Upper lobe of right lung (tissue), 1 donor: ENCODE measurements at regions not wholly inside any gene's neighbourhood (a gene's known extent, or its start where the extent isn't known, plus 50 kb on each side); places are given as distances from the start of the nearest gene placed in this dataset.

Experiments
- ATAC-seq: fragments of 200-7000 bp; cut with Tn5 transposase; one replicate; pipeline ENCODE4 v1.9.1; 2020; ENCODE audit warnings: mild to moderate bottlenecking, moderate library complexity
- DNase-seq: peaks from one replicate; pipeline ENCODE4 v3.0.0-alpha.2; 2020
- H3K27ac ChIP-seq: fragments of 200-600 bp; one replicate; pipeline ENCODE4 v1.8.0; 2022
- H3K27me3 ChIP-seq: fragments of 200-600 bp; one replicate; pipeline ENCODE4 v1.8.0; 2022; ENCODE audit warnings: mild to moderate bottlenecking
- H3K36me3 ChIP-seq: fragments of 200-600 bp; one replicate; pipeline ENCODE4 v1.8.0; 2022
- H3K4me1 ChIP-seq: fragments of 200-600 bp; one replicate; pipeline ENCODE4 v1.8.0; 2022
- H3K4me3 ChIP-seq: fragments of 200-600 bp; one replicate; pipeline ENCODE4 v1.8.0; 2022; ENCODE audit warnings: mild to moderate bottlenecking
- H3K9me3 ChIP-seq: fragments of 200-600 bp; one replicate; pipeline ENCODE4 v1.8.0; 2022
- CTCF ChIP-seq: fragments of 200-600 bp; IDR thresholded peaks from one replicate; pipeline ENCODE4 v1.8.0; 2022; ENCODE audit warnings: antibody characterized with exemption
- intact Hi-C: fragments of 100-400 bp; cut with DNase I; formaldehyde crosslinking; loops from one replicate; pipeline ENCODE4 v1.11.0; 2022
- donor health status: DM: no; HTN: yes; CAD: no; lungs with severe emphysema.

DNA sequence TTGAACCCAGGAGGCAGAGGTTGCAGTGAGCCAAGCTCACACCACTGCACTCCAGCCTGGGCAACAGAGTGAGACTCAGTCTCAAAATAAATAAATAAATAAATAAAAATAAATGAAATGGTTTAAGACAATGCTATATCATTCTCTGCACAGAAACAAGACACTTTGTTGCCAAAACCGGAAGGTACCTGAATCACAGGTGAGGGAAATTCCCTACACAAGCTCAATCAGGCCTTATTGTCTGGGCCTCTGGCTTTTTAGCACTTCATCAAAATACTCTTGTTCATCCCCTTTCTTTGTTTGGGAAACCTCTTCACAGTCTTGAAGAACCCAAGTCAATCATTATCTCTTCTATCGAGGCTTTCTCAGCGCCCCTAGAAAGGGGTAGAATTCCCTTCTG, 166.1 kb upstream of the NPSR1 start:
- ATAC-seq (no peak), DNase-seq (no peak)
- TF ChIP-seq CTCF = no peak
- H3K36me3 ChIP-seq = no peaks in the 10 kb centered on the region
- intact Hi-C loops = no loop called here
- no peak overlapping the region for H3K27ac ChIP-seq
- H3K9me3 ChIP-seq = no peaks in the 10 kb centered on the region
- no peaks in the 10 kb centered on the region for H3K27me3 ChIP-seq
- no peaks in the 10 kb centered on the region for H3K4me1 ChIP-seq
- no peak overlapping the region for H3K4me3 ChIP-seq

DNA sequence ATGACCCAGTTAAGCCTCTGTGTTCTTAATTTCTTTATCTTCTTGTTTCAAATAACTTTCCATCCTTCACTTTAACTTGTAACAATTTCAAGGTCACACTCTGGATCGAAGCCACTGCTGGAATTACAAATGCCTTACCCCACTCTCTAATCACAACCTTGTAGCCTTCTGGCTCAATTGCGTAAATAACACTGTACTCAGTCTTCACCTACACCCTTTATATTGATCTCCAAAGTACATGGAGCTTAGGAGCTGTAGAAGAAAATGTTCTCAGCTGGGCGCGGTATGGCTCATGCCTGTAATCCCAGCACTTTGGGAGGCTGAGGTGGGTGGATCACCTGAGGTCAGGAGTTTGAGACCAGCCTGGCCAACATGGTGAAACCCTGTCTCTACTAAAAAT, 164.3 kb upstream of the NPSR1 start:
- Histone ChIP-seq H3K4me1 (no peaks in the 10 kb centered on the region), H3K36me3 (no peaks in the 10 kb centered on the region), H3K9me3 (no peaks in the 10 kb centered on the region), H3K27ac (no peak overlapping the region), H3K4me3 (no peak overlapping the region), H3K27me3 (no peaks in the 10 kb centered on the region)
- no peak for DNase-seq
- no peak for TF ChIP-seq CTCF
- intact Hi-C loops = no loop called here
- ATAC-seq = no peak

- Histone ChIP-seq H3K9me3 (no peaks in the 10 kb centered on the region), H3K4me3 (no peak overlapping the region), H3K27ac (no peak overlapping the region), H3K36me3 (no peaks in the 10 kb centered on the region), H3K4me1 (no peaks in the 10 kb centered on the region), H3K27me3 (no peaks in the 10 kb centered on the region)
- DNase-seq = no peak
- ATAC-seq = no peak
- intact Hi-C loops = no loop called here
- peak; percentile 11 for TF ChIP-seq CTCF
Measured at GRCh38 chr7:34497153-34497777, 160.8 kb upstream of the NPSR1 start.

DNA sequence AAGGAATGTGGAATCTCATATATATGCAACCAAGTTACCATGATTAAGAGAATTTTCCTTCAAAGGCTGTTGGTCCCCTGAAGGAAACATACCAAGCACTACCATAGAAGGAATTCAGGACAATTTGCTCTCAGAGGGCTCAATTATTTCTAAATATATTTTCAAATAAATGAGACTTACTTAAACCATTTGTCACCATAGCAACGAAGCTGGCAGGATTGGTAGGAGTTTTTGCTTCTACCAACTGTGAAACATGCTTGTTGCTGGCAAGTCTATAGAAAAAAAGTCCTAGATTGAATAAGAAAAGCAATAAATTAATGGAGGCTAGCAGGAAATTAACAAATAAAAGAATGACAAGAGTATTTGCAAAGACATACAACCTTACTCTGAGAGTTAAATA, 156.9 kb upstream of the NPSR1 start:
- H3K9me3 ChIP-seq = no peaks in the 10 kb centered on the region
- ATAC-seq (no peak), DNase-seq (no peak)
- intact Hi-C loops = no loop called here
- no peaks in the 10 kb centered on the region for H3K36me3 ChIP-seq
- no peaks in the 10 kb centered on the region for H3K4me1 ChIP-seq
- no peak overlapping the region for H3K27ac ChIP-seq
- H3K4me3 ChIP-seq = no peak overlapping the region
- H3K27me3 ChIP-seq = no peaks in the 10 kb centered on the region
- TF ChIP-seq CTCF = no peak

DNA sequence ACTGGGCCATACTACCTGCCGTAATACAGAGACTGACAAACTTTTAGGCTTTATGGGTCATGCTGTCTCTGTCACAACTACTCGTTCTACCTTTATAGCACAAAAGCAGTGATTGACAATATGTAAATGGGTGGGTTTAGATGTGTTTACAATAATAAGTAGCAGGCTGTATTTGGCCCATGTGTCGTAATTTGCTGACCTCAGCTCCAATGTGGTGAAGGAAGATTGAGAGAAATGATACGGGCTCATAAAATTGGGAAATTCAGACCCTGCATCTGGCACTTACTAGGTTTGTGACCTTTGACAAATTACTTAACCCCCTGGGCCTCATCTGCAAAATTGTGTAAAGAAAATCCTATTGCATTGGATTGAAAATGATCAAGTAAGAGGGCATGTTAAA, 150.8 kb upstream of the NPSR1 start:
- H3K27ac ChIP-seq = no peak overlapping the region
- TF ChIP-seq CTCF = no peak
- DNase-seq = no peak
- intact Hi-C loops = no loop called here
- H3K4me3 ChIP-seq = no peak overlapping the region
- no peaks in the 10 kb centered on the region for H3K9me3 ChIP-seq
- H3K4me1 ChIP-seq = no peaks in the 10 kb centered on the region
- H3K36me3 ChIP-seq = no peaks in the 10 kb centered on the region
- H3K27me3 ChIP-seq = no peaks in the 10 kb centered on the region
- no peak for ATAC-seq
